Activated CD4-positive, alpha-beta T cell treated with anti-CD3 and anti-CD28 coated beads for 36 hours (primary cell): ENCODE measurements at regions not wholly inside any gene's neighbourhood (a gene's known extent, or its start where the extent isn't known, plus 50 kb on each side); places are given as distances from the start of the nearest gene placed in this dataset.
"Not testable (repeated sequence)": the region's sequence is repeated elsewhere in the genome, so short reads cannot be mapped to it uniquely, and the experiment has no call there.

ENCODE experiments used
- ATAC-seq: fragments of 200-7000 bp; cut with Tn5 transposase; one replicate; pipeline ENCODE4 v1.10.0; 2021; ENCODE audit warnings: mild to moderate bottlenecking, moderate library complexity
- CTCF ChIA-PET: fragments of 350-600 bp; sonication (Branson Sonifier 250); formaldehyde crosslinking; loops from one replicate; lab custom pipeline; 2021; ENCODE audit warnings: antibody characterized with exemption; lab: Charles Lee
- POLR2A ChIA-PET: fragments of 350-600 bp; sonication (Branson Sonifier 250); formaldehyde crosslinking; loops from one replicate; lab custom pipeline; 2021; ENCODE audit warnings: antibody characterized with exemption, inconsistent platforms; lab: Charles Lee
- DNase-seq: peaks from one replicate; pipeline ENCODE4 v3.0.0-alpha.2; 2020
- H3K27ac Mint-ChIP-seq: one replicate; pipeline ENCODE4 v1.8.0; 2021; ENCODE audit warnings: mixed read lengths
- H3K27me3 Mint-ChIP-seq: one replicate; pipeline ENCODE4 v1.8.0; 2021; ENCODE audit warnings: mixed read lengths
- H3K36me3 Mint-ChIP-seq: one replicate; pipeline ENCODE4 v1.8.0; 2021; ENCODE audit warnings: low read depth, mixed read lengths
- H3K4me1 Mint-ChIP-seq: one replicate; pipeline ENCODE4 v1.8.0; 2021; ENCODE audit warnings: mixed read lengths
- H3K4me3 Mint-ChIP-seq: one replicate; pipeline ENCODE4 v1.8.0; 2021; ENCODE audit warnings: mild to moderate bottlenecking, moderate library complexity, mixed read lengths
- H3K9me3 Mint-ChIP-seq: one replicate; pipeline ENCODE4 v1.8.0; 2021; ENCODE audit warnings: low read depth, mixed read lengths
- intact Hi-C, 2 experiments: fragments of 100-400 bp; cut with DNase I in 1 of 2; cut with micrococcal nuclease in 1 of 2; formaldehyde crosslinking; loops; one replicate each; pipeline versions ENCODE4 v1.14.2 to v1.15.1; 2022 to 2024; cut with DNase I, micrococcal nuclease

DNA sequence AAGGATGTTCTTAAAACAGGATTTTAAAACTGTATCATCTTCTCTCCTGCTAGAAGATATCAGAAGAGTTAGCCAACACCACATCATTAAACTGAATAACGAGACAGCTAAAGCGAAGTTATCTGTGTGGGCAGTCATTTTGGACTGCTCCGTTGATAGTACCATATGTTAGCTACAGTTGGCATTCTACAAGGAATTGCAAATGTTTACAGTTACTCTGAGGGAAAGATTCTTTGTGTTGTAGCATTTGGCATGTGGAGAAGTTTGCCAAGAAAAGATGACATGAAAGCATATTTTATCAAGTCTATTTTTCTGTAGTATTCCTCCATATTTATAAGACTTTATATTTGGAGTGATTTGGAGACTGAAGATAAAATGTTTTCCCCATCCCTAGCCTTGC is 464.4 kb upstream of the POM121L12 start:
- ATAC-seq (no peak), DNase-seq (no peak)
- Mint-ChIP-seq H3K4me3 (no peak overlapping the region), H3K36me3 (no peaks in the 10 kb centered on the region), H3K27ac (no peak overlapping the region), H3K4me1 (no peaks in the 10 kb centered on the region), H3K9me3 (no peaks in the 10 kb centered on the region), H3K27me3 (no peaks in the 10 kb centered on the region)
- CTCF ChIA-PET: no interaction called here
- POLR2A ChIA-PET: no interaction called here
- intact Hi-C loops: no loop called here

DNA sequence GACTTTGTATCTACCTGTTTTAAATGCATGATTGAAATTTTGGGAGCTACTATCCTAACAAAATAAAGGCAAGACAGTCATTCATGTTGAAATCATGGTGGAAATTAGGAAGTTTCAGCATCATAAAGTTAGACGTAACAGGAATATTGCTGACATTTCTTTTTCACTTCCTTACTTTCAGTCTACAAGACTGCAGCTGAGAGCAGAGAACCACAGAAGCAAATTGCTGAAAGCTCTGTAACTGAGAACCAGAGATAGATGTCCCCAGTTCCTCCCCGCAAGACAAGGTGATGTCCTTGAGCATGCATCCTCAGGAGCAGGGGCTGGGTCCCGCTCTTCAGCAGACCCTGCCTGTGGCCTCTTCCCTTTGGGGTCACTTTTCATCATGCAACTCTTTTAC is 466.3 kb upstream of the POM121L12 start:
- ATAC-seq: no peak
- Mint-ChIP-seq H3K4me3 (no peak overlapping the region), H3K4me1 (no peaks in the 10 kb centered on the region), H3K9me3 (no peaks in the 10 kb centered on the region), H3K27me3 (no peaks in the 10 kb centered on the region), H3K36me3 (no peaks in the 10 kb centered on the region), H3K27ac (no peak overlapping the region)
- intact Hi-C loops: no loop called here
- ChIA-PET CTCF (no interaction called here), POLR2A (no interaction called here)
- no peak for DNase-seq

DNA sequence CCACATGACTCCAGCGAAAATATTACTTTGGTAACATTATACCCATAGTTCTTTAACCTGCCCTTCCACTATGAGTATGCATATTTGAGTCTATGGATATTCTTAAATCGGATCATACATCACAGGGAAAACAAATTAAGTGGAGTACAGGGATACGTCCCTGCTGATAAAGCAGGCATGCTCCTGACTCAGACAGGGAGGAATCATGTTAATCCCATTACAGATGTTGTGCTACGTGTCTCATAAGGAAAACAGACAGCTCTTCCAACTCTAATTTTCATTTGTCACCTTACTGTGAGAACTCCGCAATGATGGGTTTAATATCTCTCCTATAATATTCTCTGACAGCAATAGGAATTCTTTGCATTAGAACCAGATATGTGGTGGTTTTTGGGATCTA is 469.5 kb upstream of the POM121L12 start:
- ChIA-PET POLR2A (no interaction called here), CTCF (no interaction called here)
- intact Hi-C loops: no loop called here
- Mint-ChIP-seq H3K4me3 (no peak overlapping the region), H3K36me3 (no peaks in the 10 kb centered on the region), H3K27me3 (no peaks in the 10 kb centered on the region), H3K4me1 (no peaks in the 10 kb centered on the region), H3K27ac (no peak overlapping the region), H3K9me3 (peaks cover 2% of the 10 kb centered on the region)
- DNase-seq (no peak), ATAC-seq (no peak)

DNA sequence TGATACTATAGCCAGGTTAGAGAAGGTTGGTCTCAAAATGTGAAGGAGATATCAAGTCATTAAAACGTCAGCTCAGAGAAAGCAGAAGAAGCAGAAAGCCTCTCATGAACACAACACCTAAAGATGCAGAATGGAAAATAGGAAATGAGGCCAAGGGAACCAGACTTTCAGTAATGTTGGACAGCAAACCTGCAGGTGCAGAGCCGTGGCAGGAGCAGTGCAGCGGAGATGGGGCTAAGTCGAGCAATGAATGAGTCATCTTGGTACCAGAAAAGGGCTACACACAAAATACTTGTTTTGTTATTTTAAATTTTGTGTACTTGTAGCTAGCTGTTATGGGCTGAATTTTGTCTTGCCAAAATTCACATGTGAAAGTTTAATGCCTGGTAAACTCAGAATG is 479.6 kb upstream of the POM121L12 start:
- ATAC-seq (no peak), DNase-seq (no peak)
- H3K9me3 Mint-ChIP-seq: peaks cover 3% of the 10 kb centered on the region
- POLR2A ChIA-PET: no interaction called here
- H3K4me3 Mint-ChIP-seq: no peak overlapping the region
- H3K4me1 Mint-ChIP-seq: no peaks in the 10 kb centered on the region
- no peaks in the 10 kb centered on the region for H3K36me3 Mint-ChIP-seq
- intact Hi-C loops: no loop called here
- CTCF ChIA-PET: no interaction called here
- no peaks in the 10 kb centered on the region for H3K27me3 Mint-ChIP-seq
- H3K27ac Mint-ChIP-seq: no peak overlapping the region

DNA sequence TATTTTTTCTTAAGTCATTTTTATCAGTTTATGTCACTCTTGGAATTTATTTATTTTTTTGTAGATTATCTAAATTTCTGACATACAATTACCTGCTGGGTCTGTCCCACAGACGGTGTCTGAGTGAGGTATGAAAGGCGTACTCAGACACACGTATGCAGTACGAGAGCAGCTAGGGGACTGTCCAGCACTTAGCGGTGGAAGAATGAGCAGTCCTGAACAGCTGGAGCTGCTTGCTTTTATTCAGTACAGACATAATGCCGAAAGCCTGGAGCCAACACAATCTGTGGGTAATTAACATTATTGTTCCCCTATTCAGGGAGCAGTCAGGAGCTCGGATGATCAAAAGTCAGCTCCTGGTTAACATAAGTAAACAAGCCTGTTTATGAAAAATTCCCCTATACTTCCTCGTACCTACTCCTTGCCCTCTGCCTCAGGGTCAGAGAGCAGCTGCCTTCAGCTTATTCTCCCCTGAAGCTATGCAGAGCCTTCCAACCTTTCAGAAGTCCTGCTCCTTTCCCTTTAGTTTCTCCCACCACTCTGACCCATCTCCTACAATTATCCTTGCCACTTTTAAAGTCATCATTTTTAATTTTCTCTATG is 488.0 kb upstream of the POM121L12 start:
- Mint-ChIP-seq H3K4me1 (no peaks in the 10 kb centered on the region), H3K36me3 (no peaks in the 10 kb centered on the region), H3K27me3 (no peaks in the 10 kb centered on the region), H3K4me3 (no peak overlapping the region), H3K27ac (no peak overlapping the region), H3K9me3 (peaks cover 2% of the 10 kb centered on the region)
- ChIA-PET POLR2A (no interaction called here), CTCF (no interaction called here)
- intact Hi-C loops: no loop called here
- ATAC-seq (no peak), DNase-seq (no peak)

DNA sequence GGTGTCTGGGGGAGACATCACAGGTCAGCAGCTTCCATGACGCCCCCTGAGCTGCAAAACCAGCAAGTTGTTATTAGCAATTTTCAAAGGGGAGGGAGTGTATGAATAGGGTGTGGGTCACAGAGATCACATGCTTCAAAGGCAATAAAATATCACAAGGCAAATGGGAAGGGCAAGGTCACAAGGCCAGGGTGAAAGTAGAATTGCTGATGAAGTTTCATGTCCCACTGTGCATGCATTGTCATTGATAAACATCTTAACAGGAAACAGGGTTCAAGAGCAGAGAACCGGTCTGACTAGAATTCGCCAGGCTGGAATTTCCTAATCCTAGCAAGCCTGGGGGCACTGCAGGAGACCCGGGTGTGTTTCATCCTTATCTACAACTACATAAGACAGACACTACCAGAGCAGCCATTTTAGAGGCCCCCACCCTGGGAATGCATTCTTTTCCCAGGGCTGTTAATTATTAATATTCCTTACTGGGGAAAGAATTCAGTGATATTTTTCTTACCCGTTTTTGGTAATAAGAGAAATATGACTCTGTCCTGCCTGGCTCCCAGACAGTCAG is 494.2 kb upstream of the POM121L12 start:
- intact Hi-C loops, H3K27me3 Mint-ChIP-seq, POLR2A ChIA-PET, H3K4me3 Mint-ChIP-seq, H3K36me3 Mint-ChIP-seq, CTCF ChIA-PET, ATAC-seq, DNase-seq, H3K27ac Mint-ChIP-seq, H3K4me1 Mint-ChIP-seq: not testable (repeated sequence)
- peaks cover 15% of the 10 kb centered on the region for H3K9me3 Mint-ChIP-seq

DNA sequence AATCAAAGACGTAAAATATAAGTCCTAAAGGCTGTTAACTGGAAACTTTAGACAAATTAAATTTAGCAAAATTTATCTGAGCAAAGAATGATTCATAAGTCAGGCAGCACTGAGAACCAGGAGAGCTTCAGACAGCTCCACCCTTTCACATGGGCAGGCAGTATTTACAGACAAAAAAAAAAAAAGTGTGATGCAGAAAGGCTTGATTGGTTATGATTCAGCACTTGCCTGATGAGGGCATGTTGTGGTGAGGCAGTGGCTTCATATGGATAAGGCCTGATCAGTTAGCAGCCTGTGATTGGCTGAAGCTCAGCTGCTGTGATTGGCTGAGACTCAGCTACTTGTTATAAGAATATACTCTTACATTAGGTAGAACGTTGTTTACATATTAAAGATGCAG is 495.4 kb upstream of the POM121L12 start:
- no peaks in the 10 kb centered on the region for H3K36me3 Mint-ChIP-seq
- ATAC-seq (no peak), DNase-seq (no peak)

DNA sequence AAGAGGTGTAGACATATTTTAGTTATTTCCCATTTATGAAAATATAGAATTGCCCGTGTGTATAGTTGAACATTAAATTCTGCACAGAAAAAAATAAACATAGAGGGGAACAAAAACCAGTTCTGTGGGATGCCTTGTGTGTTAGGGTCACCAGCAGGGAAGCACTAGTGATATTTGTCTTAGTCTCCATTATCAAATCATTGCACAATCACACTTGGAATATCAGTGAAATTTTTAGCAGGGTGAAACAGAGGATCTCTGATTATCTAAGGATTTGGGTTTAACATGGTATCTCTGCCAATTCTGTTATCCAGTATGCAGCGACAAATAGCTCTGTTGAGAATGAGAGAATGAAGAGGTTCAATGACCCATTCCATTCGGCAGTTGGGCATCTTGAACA is 496.0 kb upstream of the POM121L12 start:
- ChIA-PET CTCF (no interaction called here), POLR2A (interaction anchor here (0.6 kb wide), 1 partner anchor 846 kb away, joined by 3 read pairs; no protein-coding TSS in a partner anchor)
- DNase-seq: no peak
- no peak for ATAC-seq
- intact Hi-C loops: no loop called here
- Mint-ChIP-seq H3K27ac (no peak overlapping the region), H3K36me3 (no peaks in the 10 kb centered on the region), H3K4me3 (no peak overlapping the region), H3K9me3 (peaks cover 15% of the 10 kb centered on the region), H3K27me3 (no peaks in the 10 kb centered on the region), H3K4me1 (no peaks in the 10 kb centered on the region)

More for the DNA sequence above, 495.4 kb upstream of the POM121L12 start:
- Mint-ChIP-seq H3K9me3 (peaks cover 15% of the 10 kb centered on the region), H3K4me3 (no peak overlapping the region), H3K27ac (no peak overlapping the region), H3K27me3 (no peaks in the 10 kb centered on the region), H3K4me1 (no peaks in the 10 kb centered on the region)
- intact Hi-C loops: no loop called here
- ChIA-PET CTCF (no interaction called here), POLR2A (interaction anchor here (0.6 kb wide), 1 partner anchor 846 kb away, joined by 3 read pairs; no protein-coding TSS in a partner anchor)

DNA sequence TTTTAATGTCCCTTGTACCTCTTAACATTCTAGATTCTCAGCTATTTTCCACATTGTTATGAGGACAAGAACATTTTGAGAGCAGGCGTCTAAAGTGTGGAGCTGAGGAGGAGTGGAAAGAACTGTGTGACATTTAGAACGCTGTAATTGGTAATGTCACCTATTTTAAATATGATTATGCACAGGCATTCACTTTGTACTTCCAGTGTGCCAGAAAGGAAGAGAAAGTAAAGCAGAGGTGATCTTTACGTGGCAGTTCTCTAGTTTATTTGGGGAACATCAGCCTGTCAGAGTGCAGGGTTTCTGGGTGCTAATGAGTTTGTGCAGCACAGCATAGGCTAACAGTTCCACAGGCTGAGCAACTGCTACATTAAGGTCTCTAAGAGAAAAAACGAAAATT is 498.4 kb upstream of the POM121L12 start:
- CTCF ChIA-PET: no interaction called here
- ATAC-seq: no peak
- no peaks in the 10 kb centered on the region for H3K4me1 Mint-ChIP-seq
- H3K27me3 Mint-ChIP-seq: no peaks in the 10 kb centered on the region
- intact Hi-C loops: no loop called here
- H3K4me3 Mint-ChIP-seq: no peak overlapping the region
- no peak overlapping the region for H3K27ac Mint-ChIP-seq
- POLR2A ChIA-PET: no interaction called here
- no peak for DNase-seq
- H3K9me3 Mint-ChIP-seq: peaks cover 21% of the 10 kb centered on the region
- no peaks in the 10 kb centered on the region for H3K36me3 Mint-ChIP-seq

DNA sequence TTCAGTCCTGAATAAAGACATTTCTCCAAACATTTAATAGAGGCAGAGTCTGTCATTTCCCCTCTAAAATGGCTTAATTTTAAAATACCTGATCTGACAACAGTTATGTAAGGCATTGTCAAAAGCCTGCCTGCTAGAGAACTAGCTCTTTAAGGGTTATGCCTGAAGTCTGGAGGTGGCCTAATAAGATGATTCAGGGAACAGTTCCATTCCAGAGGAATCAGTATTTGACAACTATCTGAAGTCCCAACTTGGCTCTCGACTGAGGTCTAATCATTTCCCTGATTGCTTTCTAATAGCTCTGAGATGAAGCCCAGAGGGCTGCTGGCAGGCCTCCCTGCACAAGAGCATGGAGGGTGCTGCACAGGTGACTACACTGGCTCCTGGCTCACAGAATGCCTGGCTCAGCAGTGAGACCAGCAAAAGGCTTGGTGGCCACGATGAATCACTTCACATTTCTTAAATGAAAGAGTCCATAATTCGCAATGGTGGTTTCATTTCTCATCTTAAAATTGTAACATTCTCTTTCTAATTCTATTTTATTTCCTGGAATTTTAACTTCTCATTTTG is 509.6 kb upstream of the POM121L12 start:
- peaks cover 5% of the 10 kb centered on the region for H3K9me3 Mint-ChIP-seq
- DNase-seq (no peak), ATAC-seq (no peak)
- no peaks in the 10 kb centered on the region for H3K4me1 Mint-ChIP-seq
- no peak overlapping the region for H3K27ac Mint-ChIP-seq
- intact Hi-C loops: no loop called here
- H3K27me3 Mint-ChIP-seq: no peaks in the 10 kb centered on the region
- ChIA-PET CTCF (no interaction called here), POLR2A (no interaction called here)
- H3K4me3 Mint-ChIP-seq: no peak overlapping the region
- no peaks in the 10 kb centered on the region for H3K36me3 Mint-ChIP-seq

DNA sequence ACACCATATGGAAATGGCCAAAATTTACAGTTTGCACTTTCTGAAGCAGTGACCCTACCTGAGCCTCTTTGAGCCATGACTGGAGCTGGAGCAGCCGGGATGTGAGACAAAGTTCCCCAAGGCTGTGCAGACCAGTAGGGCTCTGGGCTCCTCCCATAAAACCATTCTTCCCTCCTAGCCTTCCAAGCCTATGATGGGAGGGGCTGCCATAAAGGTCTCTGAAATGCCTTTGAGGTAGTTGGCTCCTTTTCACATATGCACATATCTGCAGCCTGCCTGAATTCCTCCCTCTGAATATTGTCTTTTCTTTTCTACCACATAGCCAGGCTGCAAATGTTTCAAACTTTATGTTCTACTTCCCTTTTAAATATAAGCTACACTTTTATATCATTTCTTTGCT is 516.6 kb upstream of the POM121L12 start:
- Mint-ChIP-seq H3K36me3 (no peaks in the 10 kb centered on the region), H3K27me3 (no peaks in the 10 kb centered on the region), H3K9me3 (peaks cover 18% of the 10 kb centered on the region), H3K27ac (no peak overlapping the region), H3K4me3 (no peak overlapping the region), H3K4me1 (no peaks in the 10 kb centered on the region)
- CTCF ChIA-PET: no interaction called here
- ATAC-seq (no peak), DNase-seq (no peak)
- POLR2A ChIA-PET: no interaction called here
- intact Hi-C loops: no loop called here

DNA sequence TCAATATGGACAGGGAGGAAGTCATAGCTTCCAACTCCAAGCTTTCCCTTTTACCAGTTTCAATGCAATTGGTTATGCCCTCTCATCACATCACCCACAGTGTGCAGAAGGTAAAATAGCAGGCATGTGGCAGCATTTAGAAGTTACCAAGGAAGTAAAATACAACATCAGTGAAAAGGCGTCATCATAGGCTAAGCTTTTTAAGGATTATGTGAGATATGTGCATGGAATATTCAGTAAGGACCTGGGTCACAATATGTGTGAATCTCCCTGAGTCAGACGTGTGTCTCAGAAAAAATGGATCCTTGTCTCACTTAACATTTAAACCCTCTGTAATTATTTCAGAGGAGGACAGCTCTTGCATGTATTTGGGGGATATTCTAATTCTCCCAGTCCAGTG is 522.8 kb upstream of the POM121L12 start:
- ChIA-PET POLR2A (no interaction called here), CTCF (no interaction called here)
- ATAC-seq (no peak), DNase-seq (no peak)
- intact Hi-C loops: no loop called here
- Mint-ChIP-seq H3K4me1 (no peaks in the 10 kb centered on the region), H3K4me3 (no peak overlapping the region), H3K27ac (no peak overlapping the region), H3K9me3 (peaks cover 6% of the 10 kb centered on the region), H3K36me3 (no peaks in the 10 kb centered on the region), H3K27me3 (no peaks in the 10 kb centered on the region)
